ENCODE measurements at regions not wholly inside any gene's neighbourhood (a gene's known extent, or its start where the extent isn't known, plus 50 kb on each side); places are given as distances from the start of the nearest gene placed in this dataset.

GRCh38 chr9:11892401-11892800, 800.8 kb upstream of the TYRP1 start:
- H3K9me3 ChIP-seq: no peaks in the 10 kb centered on the region
- H3K27me3 ChIP-seq: no peaks in the 10 kb centered on the region
- DNase-seq: no peak
- no peak overlapping the region for H3K4me3 ChIP-seq
- no peaks in the 10 kb centered on the region for H3K36me3 ChIP-seq

- Histone ChIP-seq H3K27me3 (no peaks in the 10 kb centered on the region), H3K9me3 (no peaks in the 10 kb centered on the region), H3K4me3 (no peak overlapping the region), H3K36me3 (no peaks in the 10 kb centered on the region)
- no peak for DNase-seq
These were observed 799.9 kb upstream of the TYRP1 start for GRCh38 chr9:11893331-11893730.

GRCh38 chr9:11894136-11894535, 799.0 kb upstream of the TYRP1 start:
- no peaks in the 10 kb centered on the region for H3K36me3 ChIP-seq
- H3K27me3 ChIP-seq: no peaks in the 10 kb centered on the region
- H3K9me3 ChIP-seq: no peaks in the 10 kb centered on the region
- DNase-seq: no peak
- H3K4me3 ChIP-seq: no peak overlapping the region

GRCh38 chr9:11902610-11903009, 790.6 kb upstream of the TYRP1 start:
- Histone ChIP-seq H3K27me3 (no peaks in the 10 kb centered on the region), H3K9me3 (no peaks in the 10 kb centered on the region), H3K4me3 (no peak overlapping the region), H3K36me3 (no peaks in the 10 kb centered on the region)
- DNase-seq: no peak

- H3K4me3 ChIP-seq: no peak overlapping the region
- no peaks in the 10 kb centered on the region for H3K36me3 ChIP-seq
- no peak for DNase-seq
- H3K27me3 ChIP-seq: no peaks in the 10 kb centered on the region
- no peaks in the 10 kb centered on the region for H3K9me3 ChIP-seq
These were observed 777.5 kb upstream of the TYRP1 start for GRCh38 chr9:11915699-11916098.

GRCh38 chr9:11928871-11929321, 764.3 kb upstream of the TYRP1 start:
- H3K4me3 ChIP-seq: no peak overlapping the region
- H3K9me3 ChIP-seq: no peaks in the 10 kb centered on the region; the same call in 1 of the 2 replicates
- no peak for DNase-seq
- H3K36me3 ChIP-seq: no peaks in the 10 kb centered on the region
- H3K27me3 ChIP-seq: no peaks in the 10 kb centered on the region

GRCh38 chr9:11931109-11931508, 762.1 kb upstream of the TYRP1 start:
- H3K36me3 ChIP-seq: no peaks in the 10 kb centered on the region
- H3K9me3 ChIP-seq: no peaks in the 10 kb centered on the region
- no peak overlapping the region for H3K4me3 ChIP-seq
- no peaks in the 10 kb centered on the region for H3K27me3 ChIP-seq
- peak; percentile 8 for DNase-seq

- no peak for DNase-seq
- Histone ChIP-seq H3K9me3 (no peaks in the 10 kb centered on the region), H3K4me3 (no peak overlapping the region), H3K27me3 (no peaks in the 10 kb centered on the region), H3K36me3 (no peaks in the 10 kb centered on the region)
These were observed 761.4 kb upstream of the TYRP1 start for GRCh38 chr9:11931751-11932150.

GRCh38 chr9:11933926-11934325, 759.3 kb upstream of the TYRP1 start:
- H3K9me3 ChIP-seq: no peaks in the 10 kb centered on the region
- H3K4me3 ChIP-seq: no peak overlapping the region
- H3K27me3 ChIP-seq: no peaks in the 10 kb centered on the region
- no peaks in the 10 kb centered on the region for H3K36me3 ChIP-seq
- peak; percentile 50 for DNase-seq

- Histone ChIP-seq H3K27me3 (no peaks in the 10 kb centered on the region), H3K4me3 (no peak overlapping the region), H3K9me3 (no peaks in the 10 kb centered on the region; the same call in 1 of the 2 replicates), H3K36me3 (no peaks in the 10 kb centered on the region)
- DNase-seq: no peak
These were observed 746.7 kb upstream of the TYRP1 start for GRCh38 chr9:11946531-11946930.

GRCh38 chr9:11962327-11962726, 730.9 kb upstream of the TYRP1 start:
- H3K27me3 ChIP-seq: no peaks in the 10 kb centered on the region
- H3K9me3 ChIP-seq: 0 out of 2 replicates have a peak, but pooled peaks cover 3% of the 10 kb centered on the region
- H3K36me3 ChIP-seq: no peaks in the 10 kb centered on the region
- DNase-seq: no peak
- no peak overlapping the region for H3K4me3 ChIP-seq

GRCh38 chr9:11966786-11967185, 726.4 kb upstream of the TYRP1 start:
- no peak for DNase-seq
- Histone ChIP-seq H3K27me3 (no peaks in the 10 kb centered on the region), H3K36me3 (no peaks in the 10 kb centered on the region), H3K4me3 (no peak overlapping the region), H3K9me3 (no peaks in the 10 kb centered on the region)

GRCh38 chr9:11968631-11969030, 724.6 kb upstream of the TYRP1 start:
- Histone ChIP-seq H3K4me3 (no peak overlapping the region), H3K27me3 (no peaks in the 10 kb centered on the region), H3K36me3 (no peaks in the 10 kb centered on the region), H3K9me3 (no peaks in the 10 kb centered on the region)
- no peak for DNase-seq

- Histone ChIP-seq H3K36me3 (no peaks in the 10 kb centered on the region), H3K27me3 (no peaks in the 10 kb centered on the region), H3K9me3 (no peaks in the 10 kb centered on the region), H3K4me3 (no peak overlapping the region)
- no peak for DNase-seq
These were observed 720.2 kb upstream of the TYRP1 start for GRCh38 chr9:11973011-11973410.

GRCh38 chr9:11973511-11973910, 719.7 kb upstream of the TYRP1 start:
- Histone ChIP-seq H3K9me3 (no peaks in the 10 kb centered on the region), H3K4me3 (no peak overlapping the region), H3K36me3 (no peaks in the 10 kb centered on the region), H3K27me3 (no peaks in the 10 kb centered on the region)
- DNase-seq: no peak

- H3K9me3 ChIP-seq: no peaks in the 10 kb centered on the region
- no peak for DNase-seq
- H3K27me3 ChIP-seq: no peaks in the 10 kb centered on the region
- H3K4me3 ChIP-seq: no peak overlapping the region
- H3K36me3 ChIP-seq: no peaks in the 10 kb centered on the region
These were observed 700.3 kb upstream of the TYRP1 start for GRCh38 chr9:11992866-11993265.

GRCh38 chr9:12014488-12014887, 678.7 kb upstream of the TYRP1 start:
- DNase-seq: no peak
- no peaks in the 10 kb centered on the region for H3K36me3 ChIP-seq
- H3K9me3 ChIP-seq: peaks cover 7% of the 10 kb centered on the region
- no peaks in the 10 kb centered on the region for H3K27me3 ChIP-seq
- no peak overlapping the region for H3K4me3 ChIP-seq

- Histone ChIP-seq H3K27me3 (no peaks in the 10 kb centered on the region; the same call in 1 of the 2 replicates), H3K4me3 (no peak overlapping the region), H3K36me3 (no peaks in the 10 kb centered on the region), H3K9me3 (peaks cover 8% of the 10 kb centered on the region)
- DNase-seq: no peak
These were observed 639.0 kb upstream of the TYRP1 start for GRCh38 chr9:12054235-12054634.

- no peaks in the 10 kb centered on the region for H3K36me3 ChIP-seq
- H3K27me3 ChIP-seq: no peaks in the 10 kb centered on the region
- DNase-seq: no peak
- peaks cover 8% of the 10 kb centered on the region for H3K9me3 ChIP-seq
- no peak overlapping the region for H3K4me3 ChIP-seq
These were observed 636.3 kb upstream of the TYRP1 start for GRCh38 chr9:12056874-12057273.
